MM.1S (cell line): ENCODE measurements at regions not wholly inside any gene's neighbourhood (a gene's known extent, or its start where the extent isn't known, plus 50 kb on each side); places are given as distances from the start of the nearest gene placed in this dataset.

Experiments used
- DNase-seq: peaks from one replicate; pipeline ENCODE4 v3.0.0-alpha.2; 2015
- H2AFZ ChIP-seq: fragments of 300-600 bp; sonication (generic); 2 replicates; pipeline ENCODE4 v1.6.0; 2016; ENCODE audit warnings: antibody characterized with exemption, low read length
- H3F3A ChIP-seq: fragments of 300-600 bp; sonication (generic); 2 replicates; pipeline ENCODE4 v1.6.1; 2016; ENCODE audit warnings: mild to moderate bottlenecking, antibody characterized with exemption, low read length, moderate library complexity, mixed read lengths; ENCODE audit not compliant: insufficient read depth
- H3K27ac ChIP-seq: fragments of 300-600 bp; sonication (generic); 2 replicates; pipeline ENCODE4 v1.5.1; 2016; ENCODE audit warnings: mild to moderate bottlenecking, low read length
- H3K27me3 ChIP-seq: fragments of 300-600 bp; sonication (generic); replicated peaks from 2 replicates; pipeline ENCODE4 v1.6.0; 2016; ENCODE audit warnings: low read length; ENCODE audit not compliant: insufficient read depth
- H3K36me3 ChIP-seq: fragments of 300-600 bp; sonication (generic); replicated peaks from 2 replicates; pipeline ENCODE4 v1.6.1; 2016; ENCODE audit warnings: mild to moderate bottlenecking, low read length, mixed read lengths; ENCODE audit not compliant: insufficient read depth
- H3K4me1 ChIP-seq: fragments of 300-600 bp; sonication (generic); 2 replicates; pipeline ENCODE4 v1.6.1; 2016; ENCODE audit warnings: low read length, mixed read lengths
- H3K4me2 ChIP-seq: fragments of 300-600 bp; sonication (generic); 2 replicates; pipeline ENCODE4 v1.6.0; 2016; ENCODE audit warnings: low read depth, low read length
- H3K4me3 ChIP-seq: fragments of 300-600 bp; sonication (generic); 2 replicates; pipeline ENCODE4 v1.5.1; 2016; ENCODE audit warnings: low read length, mixed read lengths
- H3K79me2 ChIP-seq: fragments of 300-600 bp; sonication (generic); 2 replicates; pipeline ENCODE4 v1.6.1; 2016; ENCODE audit warnings: mixed run types, low read length, mixed read lengths
- H3K9ac ChIP-seq: fragments of 300-600 bp; sonication (generic); 2 replicates; pipeline ENCODE4 v1.6.1; 2016; ENCODE audit warnings: low read length, mixed read lengths
- H3K9me2 ChIP-seq: fragments of 300-600 bp; sonication (generic); replicated peaks from 2 replicates; pipeline ENCODE4 v1.6.1; 2016; ENCODE audit warnings: mild to moderate bottlenecking, low read length, mixed read lengths; ENCODE audit not compliant: insufficient read depth
- H3K9me3 ChIP-seq: fragments of 300-600 bp; sonication (generic); replicated peaks from 2 replicates; pipeline ENCODE4 v1.6.1; 2016; ENCODE audit warnings: mild to moderate bottlenecking, low read length, mixed read lengths; ENCODE audit not compliant: insufficient read depth
- H4K20me1 ChIP-seq: fragments of 300-600 bp; sonication (generic); 2 replicates; pipeline ENCODE4 v1.6.1; 2016; ENCODE audit warnings: mild to moderate bottlenecking, low read length, moderate library complexity, mixed read lengths; ENCODE audit not compliant: insufficient read depth
- EZH2 ChIP-seq: fragments of 300-600 bp; sonication (generic); optimal IDR thresholded peaks from 2 replicates; pipeline ENCODE3; 2017; ENCODE audit warnings: low read depth, mild to moderate bottlenecking, antibody characterized with exemption, low read length, mixed read lengths
- EZH2phosphoT487 ChIP-seq: fragments of 300-600 bp; sonication (generic); IDR thresholded peaks from 2 replicates; pipeline ENCODE4 v1.6.1; 2018; ENCODE audit warnings: antibody characterized with exemption, low read length
- TF ChIP-seq, protein P1 (sequence below): fragments of 300-600 bp; sonication (generic); IDR thresholded peaks from 2 replicates; pipeline ENCODE4 v1.5.1; 2016; ENCODE audit warnings: antibody characterized with exemption, low read length, mixed read lengths

DNA sequence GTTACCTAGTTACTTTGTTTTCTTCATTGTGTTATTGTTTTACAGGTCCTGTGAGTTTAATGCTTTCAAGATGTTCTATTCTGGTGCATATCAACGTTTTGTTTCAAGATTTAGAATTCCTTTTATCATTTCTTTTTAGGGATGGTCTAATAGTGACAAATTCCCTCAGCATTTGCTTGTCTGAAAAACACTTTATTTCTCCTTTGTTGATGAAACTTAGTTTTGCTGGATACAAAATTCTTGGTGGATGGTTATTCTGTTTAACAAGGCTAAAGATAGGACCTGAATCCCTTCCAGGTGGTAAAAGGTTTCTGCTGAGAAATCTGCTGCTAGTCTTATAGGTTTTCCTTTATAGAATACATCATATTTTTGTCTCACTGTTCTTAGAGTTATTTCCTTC lies 102.3 kb downstream of the RND3 start:
- no peak overlapping the region for H3K27ac ChIP-seq
- H3K9ac ChIP-seq: no peak overlapping the region
- no peaks in the 10 kb centered on the region for H3K27me3 ChIP-seq
- no peaks in the 10 kb centered on the region for H3K9me3 ChIP-seq
- no peak overlapping the region for H3K4me3 ChIP-seq
- H3K4me1 ChIP-seq: no peaks in the 10 kb centered on the region
- H3K79me2 ChIP-seq: no peaks in the 10 kb centered on the region
- TF ChIP-seq EZH2phosphoT487 (no peak), EZH2 (no peak)
- TF ChIP-seq, protein P1, sequence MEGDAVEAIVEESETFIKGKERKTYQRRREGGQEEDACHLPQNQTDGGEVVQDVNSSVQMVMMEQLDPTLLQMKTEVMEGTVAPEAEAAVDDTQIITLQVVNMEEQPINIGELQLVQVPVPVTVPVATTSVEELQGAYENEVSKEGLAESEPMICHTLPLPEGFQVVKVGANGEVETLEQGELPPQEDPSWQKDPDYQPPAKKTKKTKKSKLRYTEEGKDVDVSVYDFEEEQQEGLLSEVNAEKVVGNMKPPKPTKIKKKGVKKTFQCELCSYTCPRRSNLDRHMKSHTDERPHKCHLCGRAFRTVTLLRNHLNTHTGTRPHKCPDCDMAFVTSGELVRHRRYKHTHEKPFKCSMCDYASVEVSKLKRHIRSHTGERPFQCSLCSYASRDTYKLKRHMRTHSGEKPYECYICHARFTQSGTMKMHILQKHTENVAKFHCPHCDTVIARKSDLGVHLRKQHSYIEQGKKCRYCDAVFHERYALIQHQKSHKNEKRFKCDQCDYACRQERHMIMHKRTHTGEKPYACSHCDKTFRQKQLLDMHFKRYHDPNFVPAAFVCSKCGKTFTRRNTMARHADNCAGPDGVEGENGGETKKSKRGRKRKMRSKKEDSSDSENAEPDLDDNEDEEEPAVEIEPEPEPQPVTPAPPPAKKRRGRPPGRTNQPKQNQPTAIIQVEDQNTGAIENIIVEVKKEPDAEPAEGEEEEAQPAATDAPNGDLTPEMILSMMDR: no peak
- H3K36me3 ChIP-seq: no peaks in the 10 kb centered on the region
- no peak for DNase-seq
- no peaks in the 10 kb centered on the region for H4K20me1 ChIP-seq
- H3K9me2 ChIP-seq: no peaks in the 10 kb centered on the region
- no peak overlapping the region for H3K4me2 ChIP-seq
- H2AFZ ChIP-seq: no peak overlapping the region
- H3F3A ChIP-seq: no peaks in the 10 kb centered on the region

DNA sequence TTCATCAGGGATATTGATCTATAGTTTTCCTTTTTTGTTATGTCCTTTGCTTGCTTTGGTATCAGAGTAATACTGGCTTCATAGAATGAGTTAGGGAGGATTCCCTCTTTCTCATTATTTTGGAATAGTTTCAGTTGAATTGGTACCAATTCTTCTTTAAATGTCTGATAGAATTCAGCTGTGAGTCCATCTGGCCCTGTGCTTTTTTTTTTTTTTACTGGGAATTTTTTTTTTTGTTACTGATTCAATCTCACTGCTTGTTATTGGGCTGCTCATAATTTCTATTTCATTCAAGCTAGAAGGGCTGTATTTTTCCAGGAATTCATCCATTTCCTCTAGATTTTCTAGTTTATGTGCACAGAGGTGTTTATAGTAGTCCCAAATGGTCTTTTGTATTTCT lies 103.9 kb downstream of the RND3 start:
- Histone ChIP-seq H3K9me3 (no peaks in the 10 kb centered on the region), H2AFZ (no peak overlapping the region), H3K27me3 (no peaks in the 10 kb centered on the region), H3F3A (no peaks in the 10 kb centered on the region), H3K4me1 (no peaks in the 10 kb centered on the region), H3K79me2 (no peaks in the 10 kb centered on the region), H3K9me2 (no peaks in the 10 kb centered on the region), H3K36me3 (no peaks in the 10 kb centered on the region), H3K9ac (no peak overlapping the region), H3K4me2 (no peak overlapping the region), H3K4me3 (no peak overlapping the region), H4K20me1 (no peaks in the 10 kb centered on the region), H3K27ac (no peak overlapping the region)
- no peak for DNase-seq
- TF ChIP-seq, protein P1: no peak
- TF ChIP-seq EZH2 (no peak), EZH2phosphoT487 (no peak)

DNA sequence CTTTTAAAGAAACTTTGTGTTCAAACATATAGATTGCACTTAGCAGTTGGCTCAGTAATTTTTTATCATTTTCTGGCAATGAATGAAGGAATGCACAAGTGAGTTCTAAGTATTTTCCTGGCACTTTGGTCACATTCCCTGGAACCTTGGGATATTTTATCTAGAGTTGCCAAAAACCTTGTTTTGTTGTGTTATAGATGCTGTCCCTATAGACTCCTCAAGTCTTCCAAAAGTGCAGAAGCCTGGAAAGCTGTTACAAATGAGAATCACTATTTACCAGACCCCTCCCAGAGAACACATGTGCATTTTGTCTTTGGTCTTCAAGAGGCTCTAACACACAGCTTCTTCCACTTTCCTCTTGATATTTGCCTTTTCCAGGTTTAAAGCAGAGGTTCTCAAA lies 108.3 kb downstream of the RND3 start:
- Histone ChIP-seq H3K9ac (no peak overlapping the region), H3K36me3 (no peaks in the 10 kb centered on the region), H3K4me3 (no peak overlapping the region), H3K79me2 (no peaks in the 10 kb centered on the region), H3K4me2 (no peak overlapping the region), H3K4me1 (no peaks in the 10 kb centered on the region), H3K27ac (no peak overlapping the region), H3K9me2 (no peaks in the 10 kb centered on the region), H3K27me3 (no peaks in the 10 kb centered on the region), H2AFZ (no peak overlapping the region), H4K20me1 (no peaks in the 10 kb centered on the region), H3K9me3 (no peaks in the 10 kb centered on the region), H3F3A (no peaks in the 10 kb centered on the region)
- DNase-seq: no peak
- TF ChIP-seq EZH2phosphoT487: no peak
- no peak for TF ChIP-seq EZH2
- TF ChIP-seq, protein P1: no peak
